GM19463 (cell line): ENCODE measurements at regions not wholly inside any gene's neighbourhood (a gene's known extent, or its start where the extent isn't known, plus 50 kb on each side); places are given as distances from the start of the nearest gene placed in this dataset.
"Not testable (repeated sequence)": the region's sequence is repeated elsewhere in the genome, so short reads cannot be mapped to it uniquely, and the experiment has no call there.

Experiments used
- ATAC-seq: cut with Tn5 transposase; IDR thresholded peaks from one replicate; pipeline ENCODE4 v1.9.1; 2021; ENCODE audit warnings: mild to moderate bottlenecking, moderate library complexity; ENCODE audit not compliant: unreplicated experiment

DNA sequence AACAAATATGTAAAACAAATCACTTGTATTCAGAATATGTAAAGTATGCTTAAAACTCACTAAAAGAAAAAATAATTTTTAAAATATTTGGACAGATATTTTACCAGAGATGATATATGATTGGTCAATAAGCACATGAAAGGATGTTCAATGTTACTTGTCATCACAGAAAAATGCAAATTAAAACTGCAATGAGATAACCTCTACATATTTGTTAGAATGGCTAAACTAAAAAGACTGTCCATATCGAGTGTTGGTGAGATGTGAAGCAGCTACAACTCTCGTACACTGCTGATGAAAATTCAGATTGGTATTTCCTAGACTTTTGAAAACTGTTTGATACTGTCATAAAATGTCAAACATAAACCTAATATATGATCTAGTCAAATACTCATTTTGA lies 685.1 kb downstream of the DTWD2 start:
- no peak for ATAC-seq

DNA sequence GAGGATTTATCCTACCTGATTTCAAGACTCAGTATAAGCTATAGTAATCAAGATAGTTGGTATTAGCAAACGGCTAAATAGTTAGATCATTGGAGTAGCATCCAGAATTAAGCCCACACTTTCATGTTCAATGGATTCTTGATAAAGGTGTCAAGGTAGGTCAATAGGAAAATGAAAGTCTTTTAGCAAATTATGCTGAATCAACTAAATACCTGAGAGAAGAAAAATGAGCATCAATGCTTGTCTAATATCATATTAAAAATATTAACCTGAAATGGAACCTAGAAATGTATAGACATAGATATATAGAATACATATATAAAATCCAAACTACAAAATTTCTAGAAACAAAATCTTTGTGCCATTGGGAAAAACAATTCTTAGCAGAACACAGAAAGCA lies 685.6 kb downstream of the DTWD2 start:
- no peak for ATAC-seq

DNA sequence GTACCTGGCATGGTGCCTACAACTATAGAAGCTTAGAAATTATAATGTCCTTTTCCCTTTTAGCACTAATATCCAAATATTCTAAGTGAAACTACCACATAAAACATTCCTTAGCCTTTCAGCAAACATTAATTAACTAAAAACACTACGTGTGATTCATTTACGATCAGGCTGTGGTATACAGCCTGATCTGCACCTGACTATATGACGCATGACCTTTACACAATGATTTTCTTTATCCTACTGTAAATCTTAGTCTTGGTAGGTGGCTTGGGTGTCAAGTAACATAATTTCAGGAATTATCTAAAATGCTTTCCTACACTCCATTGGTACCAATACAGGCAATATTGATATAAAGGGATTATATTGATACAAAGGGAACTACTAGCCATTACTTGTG lies 686.7 kb downstream of the DTWD2 start:
- no peak for ATAC-seq

DNA sequence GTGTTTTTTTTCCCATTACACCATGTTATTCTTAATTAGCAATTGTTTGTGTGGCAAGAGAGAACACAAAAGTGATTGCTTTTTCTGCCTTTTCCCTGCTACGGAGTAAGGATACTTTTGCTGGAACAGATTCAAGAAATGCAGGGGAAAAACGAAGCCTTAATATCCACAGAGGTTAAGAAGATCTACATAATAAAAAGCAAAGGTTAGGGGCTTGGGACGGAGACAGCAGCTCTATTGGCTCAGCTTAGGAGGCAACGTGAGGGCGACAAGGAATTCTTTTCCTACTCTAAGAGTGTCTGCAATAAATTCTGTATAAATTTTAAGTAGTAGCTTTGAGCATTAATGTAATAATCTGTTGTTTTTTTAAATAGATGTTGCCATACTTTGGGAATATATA lies 693.3 kb downstream of the DTWD2 start:
- no peak for ATAC-seq

DNA sequence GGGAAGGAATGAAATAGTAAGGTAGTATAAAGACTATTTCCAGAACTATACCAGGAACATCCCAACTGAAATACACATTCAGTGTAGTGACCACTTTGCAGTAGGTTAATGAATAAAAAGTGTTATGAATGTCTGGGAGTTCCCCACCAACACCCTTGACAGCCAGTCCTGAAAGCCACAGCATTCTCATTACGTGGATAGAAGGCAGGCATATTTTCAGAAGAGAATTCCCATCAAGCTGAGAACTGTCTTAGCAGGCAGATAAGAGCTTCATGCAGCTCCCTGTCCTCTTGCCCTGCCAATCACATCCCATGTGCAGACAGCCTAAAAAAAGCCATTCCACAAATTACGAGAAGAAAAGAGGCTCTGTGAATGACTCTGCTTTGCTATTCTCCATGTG lies 695.0 kb downstream of the DTWD2 start:
- no peak for ATAC-seq

DNA sequence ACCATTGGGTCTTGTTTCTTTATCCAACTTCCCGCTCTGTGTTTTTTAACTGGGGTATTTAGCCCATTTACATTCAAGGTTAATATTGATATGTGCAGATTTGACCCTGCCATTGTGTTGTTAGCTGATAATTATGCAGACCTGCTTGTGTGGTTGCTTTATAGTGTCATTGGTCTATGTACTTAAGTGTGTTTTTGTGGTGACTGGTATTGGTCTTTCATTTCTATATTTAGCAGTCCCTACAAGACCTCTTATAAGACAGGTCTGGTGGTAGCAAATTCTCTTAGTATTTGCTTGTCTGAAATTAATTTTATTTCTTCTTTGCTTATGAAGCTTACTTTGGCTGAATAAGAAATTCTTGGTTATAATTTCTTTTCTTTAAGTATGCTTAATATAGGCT lies 698.1 kb downstream of the DTWD2 start:
- no peak for ATAC-seq

DNA sequence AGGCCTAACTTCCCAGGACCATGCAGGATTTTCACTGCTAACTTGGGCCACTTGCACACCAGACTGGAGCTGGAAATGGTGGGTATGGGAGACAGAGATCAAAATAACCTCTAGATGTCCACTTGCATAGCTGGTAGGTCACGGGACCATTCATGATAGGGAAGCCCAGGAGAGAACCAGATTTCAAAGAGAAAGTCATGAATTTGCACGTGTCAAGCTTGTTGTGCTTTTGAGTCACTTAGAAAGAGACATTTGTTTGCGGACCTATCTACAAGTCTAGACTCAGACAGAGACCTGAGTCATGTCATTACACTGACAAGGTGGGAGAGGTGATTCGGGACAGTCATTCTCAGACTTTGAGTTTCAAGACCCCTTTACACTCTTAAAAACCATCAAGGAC lies 704.1 kb downstream of the DTWD2 start:
- not testable (repeated sequence) for ATAC-seq

DNA sequence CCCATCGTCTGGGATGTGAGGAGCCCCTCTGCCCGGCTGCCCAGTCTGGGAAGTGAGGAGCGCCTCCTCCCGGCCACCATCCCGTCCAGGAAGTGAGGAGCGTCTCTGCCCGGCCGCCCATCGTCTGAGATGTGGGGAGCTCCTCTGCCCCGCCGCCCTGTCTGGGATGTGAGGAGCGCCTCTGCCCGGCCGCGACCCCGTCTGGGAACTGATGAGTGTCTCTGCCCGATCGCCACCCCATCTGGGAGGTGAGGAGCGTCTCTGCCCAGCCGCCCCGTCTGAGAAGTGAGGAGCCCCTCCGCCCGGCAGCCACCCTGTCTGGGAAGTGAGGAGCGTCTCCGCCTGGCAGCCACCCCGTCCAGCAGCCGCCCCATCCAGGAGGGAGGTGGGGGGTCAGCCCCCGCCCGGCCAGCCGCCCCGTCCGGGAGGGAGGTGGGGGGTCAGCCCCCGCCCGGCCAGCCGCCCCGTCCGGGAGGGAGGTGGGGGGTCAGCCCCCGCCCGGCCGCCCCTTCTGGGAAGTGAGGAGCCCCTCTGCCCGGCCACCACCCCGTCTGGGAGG lies 705.8 kb downstream of the DTWD2 start:
- ATAC-seq: not testable (repeated sequence)

DNA sequence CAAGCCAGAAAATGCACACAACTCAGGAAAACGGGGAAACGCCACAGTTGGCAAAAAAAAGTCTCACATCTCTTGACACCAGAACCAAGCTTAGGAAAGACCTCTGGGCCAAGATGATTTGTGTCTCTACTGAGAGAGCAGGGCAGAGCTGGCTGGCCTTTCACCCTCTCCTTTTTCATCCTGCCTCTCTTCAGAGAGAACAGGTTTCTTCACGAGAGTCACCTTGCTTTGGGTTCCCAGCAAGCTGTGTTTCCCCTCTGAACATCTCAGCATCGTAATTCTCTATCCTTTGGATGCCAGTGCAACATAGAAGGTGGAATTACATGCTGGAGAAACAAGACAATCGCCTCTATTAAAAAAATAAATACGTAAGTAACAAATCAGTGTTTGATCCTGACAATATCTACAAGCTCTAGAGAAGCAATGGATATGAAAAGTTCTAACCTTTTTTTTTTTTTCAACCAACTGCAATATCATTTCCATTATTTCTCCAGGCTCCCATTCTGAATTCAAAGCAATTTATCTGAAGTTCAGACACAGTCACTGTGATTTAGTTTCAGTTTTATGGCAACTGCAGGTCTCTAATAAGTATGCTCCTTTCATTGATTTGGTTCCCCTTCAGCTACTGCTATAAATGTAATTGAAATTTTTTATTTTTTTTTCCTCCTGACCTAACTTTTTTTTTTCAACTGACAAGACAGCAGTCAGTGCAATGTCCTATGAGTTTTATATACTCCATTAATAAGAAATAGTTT lies 708.6 kb downstream of the DTWD2 start:
- no peak for ATAC-seq

DNA sequence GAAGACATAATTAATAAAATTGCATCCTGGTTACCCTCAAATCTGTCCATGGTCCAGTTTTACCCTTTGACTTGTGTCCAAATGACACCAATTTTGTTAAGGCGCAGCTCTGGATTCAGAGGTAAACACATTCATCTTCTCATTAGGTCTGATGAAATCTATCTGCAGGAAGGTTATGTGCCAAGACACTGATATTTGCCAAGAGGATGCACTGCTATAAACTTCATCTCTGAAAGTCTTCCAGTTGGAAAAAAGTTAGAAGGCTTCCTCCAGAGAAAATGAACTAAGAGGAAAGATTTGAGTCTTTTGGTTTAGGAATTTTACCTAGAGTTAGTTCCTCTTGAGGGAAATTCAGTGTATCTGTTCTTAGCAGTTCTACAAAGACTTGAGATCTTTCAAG lies 717.8 kb downstream of the DTWD2 start:
- no peak for ATAC-seq

DNA sequence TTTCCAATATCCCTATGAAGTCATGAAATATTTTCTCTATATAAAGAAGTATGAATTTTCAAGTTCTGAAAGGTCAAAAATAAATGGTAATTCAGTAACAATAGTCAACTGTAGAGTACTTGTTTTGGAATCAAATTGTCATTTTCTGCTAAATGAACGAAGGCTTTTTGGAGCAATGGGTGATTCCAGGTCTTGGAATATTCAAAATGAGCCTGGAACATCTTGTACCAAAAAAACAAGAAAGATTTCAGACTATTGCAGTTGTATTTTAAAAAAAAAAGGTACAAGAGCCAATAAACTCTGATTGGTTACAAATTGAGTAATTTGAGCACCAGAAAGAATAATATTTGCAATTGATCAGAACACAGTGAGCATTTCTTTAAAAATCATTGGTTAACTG lies 730.1 kb downstream of the DTWD2 start:
- ATAC-seq: no peak

DNA sequence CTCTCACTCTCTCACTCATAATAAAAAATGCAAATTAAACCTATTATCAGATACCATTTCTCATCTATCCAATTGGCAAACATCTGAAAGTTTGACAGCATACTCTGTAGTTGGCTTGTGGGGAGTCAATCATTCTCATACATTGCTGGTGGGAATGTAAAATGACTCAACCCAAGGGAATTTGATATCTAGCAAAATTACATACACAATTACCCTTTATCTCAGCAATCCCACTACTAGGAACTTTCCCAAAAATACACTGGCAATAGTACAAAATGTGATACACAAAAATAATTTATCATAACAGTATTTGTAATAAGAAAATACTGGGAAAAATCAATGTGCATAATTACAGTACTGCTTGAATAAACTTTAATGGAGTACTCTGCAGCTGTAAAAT lies 731.3 kb downstream of the DTWD2 start:
- no peak for ATAC-seq

DNA sequence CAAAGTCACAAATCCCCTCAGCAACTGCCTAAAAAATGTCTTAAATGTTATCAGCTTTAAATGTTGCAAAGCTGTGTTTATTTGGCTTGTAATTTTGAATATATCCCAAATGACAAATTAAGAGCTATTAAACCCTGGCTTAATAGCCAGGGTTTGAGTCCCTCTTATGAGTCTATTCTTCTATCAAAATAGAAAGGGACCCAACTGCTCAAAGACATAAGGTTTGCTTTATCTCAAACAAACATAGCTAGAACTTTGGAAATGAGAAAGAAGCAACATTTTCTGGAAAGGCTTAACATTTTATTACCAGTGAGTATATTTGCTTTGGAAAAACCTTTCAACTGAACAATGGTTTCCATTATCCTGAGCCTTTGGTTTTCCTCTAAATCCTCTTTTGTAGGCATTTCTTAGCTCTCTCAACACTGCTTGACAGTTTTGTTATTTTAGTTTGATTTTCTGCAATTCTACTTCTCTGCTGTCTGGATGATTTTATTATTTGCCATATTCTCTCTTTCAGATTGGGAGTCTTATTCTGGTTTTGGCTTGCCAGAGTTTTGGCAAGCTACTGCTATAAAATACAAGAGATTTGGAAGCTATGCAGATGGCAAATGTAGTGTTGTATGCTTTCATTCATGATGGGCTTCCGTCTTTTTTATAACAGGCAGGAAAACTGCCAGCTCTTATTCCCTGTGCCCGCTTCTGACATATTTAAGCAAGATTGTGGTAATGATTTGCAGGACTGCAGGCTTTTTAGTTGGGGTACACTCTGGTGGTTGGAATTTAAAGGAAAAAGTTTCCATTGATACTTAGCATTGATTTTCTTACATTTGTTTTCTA lies 734.9 kb downstream of the DTWD2 start:
- ATAC-seq: no peak

DNA sequence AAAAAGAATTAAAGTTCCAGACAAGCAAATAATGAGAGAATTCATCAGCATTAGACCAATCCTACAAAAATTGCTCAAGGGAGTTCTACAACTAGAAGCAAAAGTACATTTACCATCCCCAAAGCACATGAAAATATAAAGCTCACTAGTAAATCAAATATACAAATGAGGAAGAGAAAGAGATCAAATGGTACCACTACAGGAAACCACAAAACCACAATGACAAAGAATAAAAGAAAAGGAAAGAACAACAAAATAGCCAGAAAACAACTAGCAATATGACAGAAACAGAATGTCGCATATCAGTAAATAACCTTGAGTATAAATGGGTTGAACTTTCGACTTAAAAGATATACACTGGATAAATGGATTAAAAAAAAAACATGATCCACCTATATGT lies 739.0 kb downstream of the DTWD2 start:
- peak; percentile 47 for ATAC-seq

DNA sequence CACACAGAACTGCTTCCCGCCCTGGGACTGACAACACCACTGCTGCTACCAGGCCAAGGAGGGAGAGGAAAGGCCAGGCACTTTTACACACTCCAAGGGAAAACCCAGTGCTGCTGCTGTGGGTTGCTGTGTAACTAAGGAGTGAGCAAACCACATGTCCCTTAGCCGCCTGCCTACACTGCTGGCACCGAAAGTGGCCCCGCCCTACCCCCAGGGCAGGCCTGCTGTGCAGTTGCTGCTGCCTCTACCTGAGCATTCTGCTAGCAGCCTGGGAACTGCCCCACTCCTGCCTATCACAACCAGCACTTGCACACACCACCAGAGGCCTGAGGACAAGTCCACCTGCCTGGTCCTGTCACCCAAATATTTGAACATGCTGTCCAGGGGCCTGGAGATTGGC lies 740.9 kb downstream of the DTWD2 start:
- ATAC-seq: no peak

DNA sequence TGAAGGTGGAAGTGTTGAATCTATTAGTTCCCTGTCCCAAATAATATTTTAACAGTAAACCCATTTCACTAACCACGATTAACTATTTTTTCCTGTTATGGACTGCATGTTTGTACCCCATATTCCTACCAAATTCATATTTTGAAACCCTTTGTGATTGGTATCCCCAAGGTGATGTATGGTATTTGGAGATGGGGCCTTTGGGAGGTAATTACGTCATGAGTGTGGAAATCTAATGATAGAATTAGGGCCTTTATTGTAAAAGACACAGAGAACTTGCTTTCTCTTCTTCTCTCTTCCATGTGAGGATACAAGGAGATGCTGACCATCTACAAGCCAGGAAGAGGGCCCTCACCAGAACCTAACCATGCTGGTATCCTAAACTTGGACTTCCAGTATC lies 744.7 kb downstream of the DTWD2 start:
- ATAC-seq: no peak

DNA sequence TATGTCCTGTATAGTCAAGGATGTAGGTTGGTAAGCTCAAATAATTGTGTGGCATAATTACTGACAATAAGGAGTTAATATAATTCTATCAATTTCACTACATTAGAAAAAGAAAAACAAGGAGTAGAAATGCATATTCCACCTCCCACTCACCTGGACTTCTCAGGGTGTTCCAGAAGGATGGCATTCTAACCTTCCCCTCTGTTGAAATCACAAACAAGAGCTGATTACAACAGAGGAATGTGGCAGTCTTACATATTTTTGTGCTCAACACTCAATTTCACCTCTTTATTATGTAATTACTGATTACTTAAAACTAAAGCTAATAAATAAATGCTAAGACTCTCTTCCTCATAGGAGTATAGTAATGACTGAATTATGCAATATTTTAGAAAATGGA lies 745.3 kb downstream of the DTWD2 start:
- ATAC-seq: no peak

DNA sequence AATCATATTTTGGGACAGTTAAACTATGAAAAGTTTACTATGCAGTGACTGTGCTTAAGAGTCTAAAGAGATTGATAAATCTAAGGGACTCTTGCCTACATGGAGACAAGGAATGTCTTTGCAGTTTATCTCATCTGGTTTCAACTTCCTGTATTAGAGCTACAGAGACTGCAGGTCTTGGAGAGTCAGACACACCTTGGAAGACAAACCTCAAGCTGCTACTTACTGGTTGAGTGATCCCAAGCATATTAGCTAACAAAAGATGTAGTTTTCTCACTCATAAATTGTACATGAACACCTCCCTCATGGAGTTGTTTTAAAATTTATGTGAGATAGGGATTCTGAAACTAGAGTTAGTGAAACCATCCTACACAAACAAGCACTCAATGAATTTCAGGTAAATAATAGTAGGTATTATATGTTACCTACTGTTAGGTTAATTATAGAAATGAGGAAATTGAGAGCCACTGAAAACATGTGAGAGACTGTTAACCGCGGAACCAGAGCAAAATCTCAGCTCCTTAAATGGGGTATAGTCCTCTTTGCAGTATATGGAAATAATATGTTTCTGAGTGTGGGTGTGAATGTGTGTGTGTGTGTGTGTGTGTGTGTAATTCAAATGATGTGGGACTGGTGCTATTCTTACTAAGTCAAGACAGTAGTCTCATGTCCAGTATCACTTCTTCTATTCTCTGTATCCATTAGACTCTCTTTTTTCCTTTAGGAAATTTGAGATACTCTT lies 752.1 kb downstream of the DTWD2 start:
- peak; percentile 41 for ATAC-seq

DNA sequence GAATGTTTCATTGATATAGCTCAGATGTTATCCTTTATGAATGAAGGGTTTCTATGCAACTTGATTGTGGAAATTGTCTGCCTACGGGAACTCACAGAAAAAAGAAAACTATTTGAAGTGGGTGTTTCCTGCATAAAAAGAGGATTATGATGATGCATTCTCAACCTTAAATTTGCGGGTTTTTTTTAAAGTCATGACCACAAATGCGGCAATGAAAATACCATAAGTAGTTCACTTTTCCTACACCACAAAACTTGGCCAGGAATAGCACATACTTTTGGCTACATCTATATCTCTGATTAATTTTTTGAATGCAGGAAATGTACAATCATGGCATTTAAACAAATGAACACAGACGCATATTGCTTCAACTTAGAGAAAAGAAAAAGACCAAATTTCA lies 754.7 kb downstream of the DTWD2 start:
- no peak for ATAC-seq

DNA sequence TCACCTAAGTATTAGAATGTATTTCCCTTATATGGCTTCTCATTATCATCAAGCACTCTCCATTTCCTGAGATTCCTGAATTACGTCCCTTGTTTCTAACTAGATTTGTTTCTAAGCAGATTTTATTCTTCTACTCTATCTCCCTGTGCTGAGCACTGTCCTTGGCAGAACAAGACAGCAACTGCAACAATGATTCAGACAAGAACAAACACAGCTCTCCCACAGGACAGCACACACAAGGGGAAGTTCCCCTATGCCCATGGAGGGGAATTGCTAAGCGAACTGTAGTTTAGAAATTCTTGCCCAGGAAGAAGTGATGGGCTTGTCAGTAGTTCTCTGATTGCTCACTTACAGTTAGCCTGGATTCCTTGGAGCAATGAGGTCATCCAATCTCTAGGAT lies 759.9 kb downstream of the DTWD2 start:
- ATAC-seq: no peak

DNA sequence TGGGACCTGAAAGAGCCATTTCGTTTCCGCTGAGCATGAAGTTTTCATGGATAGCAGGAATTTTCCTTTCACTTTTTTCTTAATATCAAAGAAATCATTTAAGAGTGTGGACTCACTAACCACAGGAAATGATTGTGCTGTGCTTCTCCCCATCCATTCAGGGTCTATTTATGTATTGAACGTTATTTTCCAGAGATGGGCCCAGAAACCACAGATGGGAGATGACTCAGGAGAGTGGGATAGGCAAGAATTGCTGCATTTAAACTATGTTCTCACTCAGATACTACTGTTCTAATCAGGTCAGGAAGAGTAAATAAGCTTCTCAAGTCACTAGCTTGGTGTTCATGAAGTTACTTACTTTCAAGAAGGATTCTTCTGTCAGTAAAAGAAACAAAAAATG lies 763.8 kb downstream of the DTWD2 start:
- no peak for ATAC-seq
